Activated CD4-positive, alpha-beta T cell treated with anti-CD3 and anti-CD28 coated beads, Interleukin-2, amount 10 ng/mL, durations not matched to agents 7 days and 5 days (primary cell): ENCODE measurements at regions not wholly inside any gene's neighbourhood (a gene's known extent, or its start where the extent isn't known, plus 50 kb on each side); places are given as distances from the start of the nearest gene placed in this dataset.

ENCODE experiments used
- CTCF ChIA-PET: fragments of 350-600 bp; sonication (Branson Sonifier 250); formaldehyde crosslinking; loops from one replicate; lab custom pipeline; 2021; ENCODE audit warnings: antibody characterized with exemption; lab: Charles Lee
- POLR2A ChIA-PET: fragments of 350-600 bp; sonication (Branson Sonifier 250); formaldehyde crosslinking; loops from one replicate; lab custom pipeline; 2021; ENCODE audit warnings: antibody characterized with exemption; lab: Charles Lee
- DNase-seq: peaks from one replicate; pipeline ENCODE4 v3.0.0-alpha.2; 2020
- H3K27ac Mint-ChIP-seq: one replicate; pipeline ENCODE4 v1.8.0; 2021; ENCODE audit warnings: mild to moderate bottlenecking, moderate library complexity, mixed read lengths
- H3K27me3 Mint-ChIP-seq: one replicate; pipeline ENCODE4 v1.8.0; 2021; ENCODE audit warnings: mixed read lengths
- H3K36me3 Mint-ChIP-seq: one replicate; pipeline ENCODE4 v1.8.0; 2021; ENCODE audit warnings: low read depth, mixed read lengths
- H3K4me1 Mint-ChIP-seq: one replicate; pipeline ENCODE4 v1.8.0; 2021; ENCODE audit warnings: mixed read lengths
- H3K4me3 Mint-ChIP-seq: one replicate; pipeline ENCODE4 v1.8.0; 2021; ENCODE audit warnings: mild to moderate bottlenecking, moderate library complexity, mixed read lengths
- H3K9me3 Mint-ChIP-seq: one replicate; pipeline ENCODE4 v1.8.0; 2021; ENCODE audit warnings: mixed read lengths

- CTCF ChIA-PET, result no interaction called here
These were observed 152.9 kb upstream of the MAP1B start for GRCh38 chr5:71954329-71954728.

GRCh38 chr5:71955723-71956122, 151.6 kb upstream of the MAP1B start:
- POLR2A ChIA-PET, result no interaction called here
- Mint-ChIP-seq H3K9me3 (no peaks in the 10 kb centered on the region), H3K4me3 (no peak overlapping the region), H3K4me1 (no peaks in the 10 kb centered on the region), H3K27ac (no peak overlapping the region), H3K36me3 (no peaks in the 10 kb centered on the region), H3K27me3 (peaks cover 3% of the 10 kb centered on the region)
- CTCF ChIA-PET, result no interaction called here
- no peak for DNase-seq

More at GRCh38 chr5:71954329-71954728, 152.9 kb upstream of the MAP1B start:
- no peaks in the 10 kb centered on the region for H3K4me1 Mint-ChIP-seq
- peaks cover 3% of the 10 kb centered on the region for H3K27me3 Mint-ChIP-seq
- no peak for DNase-seq
- H3K36me3 Mint-ChIP-seq, result no peaks in the 10 kb centered on the region
- H3K27ac Mint-ChIP-seq, result no peak overlapping the region
- H3K9me3 Mint-ChIP-seq, result no peaks in the 10 kb centered on the region
- POLR2A ChIA-PET, result no interaction called here
- no peak overlapping the region for H3K4me3 Mint-ChIP-seq

GRCh38 chr5:71957292-71957898, 149.9 kb upstream of the MAP1B start:
- no peak overlapping the region for H3K27ac Mint-ChIP-seq
- no peaks in the 10 kb centered on the region for H3K9me3 Mint-ChIP-seq
- no peaks in the 10 kb centered on the region for H3K36me3 Mint-ChIP-seq
- DNase-seq, result no peak
- H3K27me3 Mint-ChIP-seq, result peaks cover 3% of the 10 kb centered on the region
- POLR2A ChIA-PET, result no interaction called here
- no peaks in the 10 kb centered on the region for H3K4me1 Mint-ChIP-seq
- CTCF ChIA-PET, result no interaction called here
- no peak overlapping the region for H3K4me3 Mint-ChIP-seq

- Mint-ChIP-seq H3K9me3 (peaks cover 3% of the 10 kb centered on the region), H3K27me3 (peaks cover 5% of the 10 kb centered on the region), H3K4me1 (no peaks in the 10 kb centered on the region), H3K36me3 (no peaks in the 10 kb centered on the region), H3K4me3 (no peak overlapping the region), H3K27ac (no peak overlapping the region)
- ChIA-PET POLR2A (no interaction called here), CTCF (no interaction called here)
- no peak for DNase-seq
These were observed 147.1 kb upstream of the MAP1B start for GRCh38 chr5:71960195-71960594.

GRCh38 chr5:71961786-71962185, 145.5 kb upstream of the MAP1B start:
- CTCF ChIA-PET, result no interaction called here
- POLR2A ChIA-PET, result no interaction called here
- peaks cover 5% of the 10 kb centered on the region for H3K27me3 Mint-ChIP-seq
- DNase-seq, result no peak
- no peaks in the 10 kb centered on the region for H3K4me1 Mint-ChIP-seq
- peaks cover 3% of the 10 kb centered on the region for H3K9me3 Mint-ChIP-seq
- no peak overlapping the region for H3K4me3 Mint-ChIP-seq
- H3K36me3 Mint-ChIP-seq, result no peaks in the 10 kb centered on the region
- H3K27ac Mint-ChIP-seq, result no peak overlapping the region

GRCh38 chr5:71969460-71969859, 137.8 kb upstream of the MAP1B start:
- POLR2A ChIA-PET, result no interaction called here
- H3K4me3 Mint-ChIP-seq, result no peak overlapping the region
- CTCF ChIA-PET, result no interaction called here

GRCh38 chr5:71971862-71972261, 135.4 kb upstream of the MAP1B start:
- Mint-ChIP-seq H3K27ac (no peak overlapping the region), H3K36me3 (no peaks in the 10 kb centered on the region), H3K4me3 (no peak overlapping the region), H3K9me3 (no peaks in the 10 kb centered on the region), H3K27me3 (peaks cover 5% of the 10 kb centered on the region), H3K4me1 (no peaks in the 10 kb centered on the region)
- ChIA-PET CTCF (no interaction called here), POLR2A (no interaction called here)
- no peak for DNase-seq

More at GRCh38 chr5:71969460-71969859, 137.8 kb upstream of the MAP1B start:
- Mint-ChIP-seq H3K4me1 (no peaks in the 10 kb centered on the region), H3K27me3 (peaks cover 7% of the 10 kb centered on the region), H3K36me3 (no peaks in the 10 kb centered on the region), H3K27ac (no peak overlapping the region), H3K9me3 (no peaks in the 10 kb centered on the region)
- no peak for DNase-seq

- no peak overlapping the region for H3K4me3 Mint-ChIP-seq
- no peaks in the 10 kb centered on the region for H3K36me3 Mint-ChIP-seq
- H3K9me3 Mint-ChIP-seq, result no peaks in the 10 kb centered on the region
- no peak for DNase-seq
- H3K27me3 Mint-ChIP-seq, result peaks cover 5% of the 10 kb centered on the region
- no peak overlapping the region for H3K27ac Mint-ChIP-seq
- POLR2A ChIA-PET, result no interaction called here
- CTCF ChIA-PET, result no interaction called here
- H3K4me1 Mint-ChIP-seq, result no peaks in the 10 kb centered on the region
These were observed 134.3 kb upstream of the MAP1B start for GRCh38 chr5:71972777-71973473.

GRCh38 chr5:71973563-71973962, 133.7 kb upstream of the MAP1B start:
- no peak overlapping the region for H3K4me3 Mint-ChIP-seq
- no peaks in the 10 kb centered on the region for H3K9me3 Mint-ChIP-seq
- no peak for DNase-seq
- H3K27ac Mint-ChIP-seq, result no peak overlapping the region
- H3K4me1 Mint-ChIP-seq, result no peaks in the 10 kb centered on the region
- H3K36me3 Mint-ChIP-seq, result no peaks in the 10 kb centered on the region
- POLR2A ChIA-PET, result no interaction called here
- peaks cover 5% of the 10 kb centered on the region for H3K27me3 Mint-ChIP-seq
- CTCF ChIA-PET, result no interaction called here

GRCh38 chr5:71974165-71974564, 133.1 kb upstream of the MAP1B start:
- Mint-ChIP-seq H3K27me3 (peaks cover 5% of the 10 kb centered on the region), H3K4me3 (no peak overlapping the region), H3K36me3 (no peaks in the 10 kb centered on the region), H3K4me1 (no peaks in the 10 kb centered on the region), H3K27ac (no peak overlapping the region), H3K9me3 (no peaks in the 10 kb centered on the region)
- CTCF ChIA-PET, result no interaction called here
- no peak for DNase-seq
- POLR2A ChIA-PET, result no interaction called here

GRCh38 chr5:71974622-71975021, 132.7 kb upstream of the MAP1B start:
- no peaks in the 10 kb centered on the region for H3K9me3 Mint-ChIP-seq
- no peaks in the 10 kb centered on the region for H3K4me1 Mint-ChIP-seq
- peaks cover 2% of the 10 kb centered on the region for H3K27me3 Mint-ChIP-seq
- no peak overlapping the region for H3K27ac Mint-ChIP-seq
- CTCF ChIA-PET, result no interaction called here
- no peak for DNase-seq
- no peak overlapping the region for H3K4me3 Mint-ChIP-seq
- H3K36me3 Mint-ChIP-seq, result no peaks in the 10 kb centered on the region
- POLR2A ChIA-PET, result no interaction called here

- Mint-ChIP-seq H3K36me3 (no peaks in the 10 kb centered on the region), H3K27me3 (peaks cover 2% of the 10 kb centered on the region), H3K9me3 (no peaks in the 10 kb centered on the region), H3K27ac (no peak overlapping the region), H3K4me3 (no peak overlapping the region), H3K4me1 (no peaks in the 10 kb centered on the region)
- ChIA-PET POLR2A (no interaction called here), CTCF (no interaction called here)
- no peak for DNase-seq
These were observed 130.8 kb upstream of the MAP1B start for GRCh38 chr5:71976449-71976848.

- ChIA-PET POLR2A (no interaction called here), CTCF (no interaction called here)
- Mint-ChIP-seq H3K36me3 (no peaks in the 10 kb centered on the region), H3K27ac (no peak overlapping the region), H3K27me3 (peaks cover 2% of the 10 kb centered on the region), H3K9me3 (peaks cover 2% of the 10 kb centered on the region), H3K4me1 (no peaks in the 10 kb centered on the region), H3K4me3 (no peak overlapping the region)
- DNase-seq, result no peak
These were observed 130.0 kb upstream of the MAP1B start for GRCh38 chr5:71977311-71977710.

GRCh38 chr5:71978216-71978615, 129.1 kb upstream of the MAP1B start:
- POLR2A ChIA-PET, result no interaction called here
- CTCF ChIA-PET, result no interaction called here
- H3K27me3 Mint-ChIP-seq, result peaks cover 2% of the 10 kb centered on the region
- no peak for DNase-seq
- H3K4me1 Mint-ChIP-seq, result no peaks in the 10 kb centered on the region
- H3K27ac Mint-ChIP-seq, result no peak overlapping the region
- H3K4me3 Mint-ChIP-seq, result no peak overlapping the region
- H3K9me3 Mint-ChIP-seq, result peaks cover 2% of the 10 kb centered on the region
- no peaks in the 10 kb centered on the region for H3K36me3 Mint-ChIP-seq
